B cell (primary cell): ENCODE measurements at regions not wholly inside any gene's neighbourhood (a gene's known extent, or its start where the extent isn't known, plus 50 kb on each side); places are given as distances from the start of the nearest gene placed in this dataset.

Experiments
- EZH2 ChIP-seq: IDR thresholded peaks from 2 replicates; pipeline ENCODE4 v1.6.1; 2012; ENCODE audit warnings: borderline replicate concordance, low read depth, mild to moderate bottlenecking, moderate library complexity, low read length; ENCODE audit not compliant: insufficient read depth, poor library complexity, severe bottlenecking
- TF ChIP-seq, protein P1 (sequence below): fragments of 200-600 bp; IDR thresholded peaks from one replicate; pipeline ENCODE4 v1.8.0; 2022; ENCODE audit warnings: antibody characterized with exemption, mild to moderate bottlenecking

- TF ChIP-seq, protein P1, sequence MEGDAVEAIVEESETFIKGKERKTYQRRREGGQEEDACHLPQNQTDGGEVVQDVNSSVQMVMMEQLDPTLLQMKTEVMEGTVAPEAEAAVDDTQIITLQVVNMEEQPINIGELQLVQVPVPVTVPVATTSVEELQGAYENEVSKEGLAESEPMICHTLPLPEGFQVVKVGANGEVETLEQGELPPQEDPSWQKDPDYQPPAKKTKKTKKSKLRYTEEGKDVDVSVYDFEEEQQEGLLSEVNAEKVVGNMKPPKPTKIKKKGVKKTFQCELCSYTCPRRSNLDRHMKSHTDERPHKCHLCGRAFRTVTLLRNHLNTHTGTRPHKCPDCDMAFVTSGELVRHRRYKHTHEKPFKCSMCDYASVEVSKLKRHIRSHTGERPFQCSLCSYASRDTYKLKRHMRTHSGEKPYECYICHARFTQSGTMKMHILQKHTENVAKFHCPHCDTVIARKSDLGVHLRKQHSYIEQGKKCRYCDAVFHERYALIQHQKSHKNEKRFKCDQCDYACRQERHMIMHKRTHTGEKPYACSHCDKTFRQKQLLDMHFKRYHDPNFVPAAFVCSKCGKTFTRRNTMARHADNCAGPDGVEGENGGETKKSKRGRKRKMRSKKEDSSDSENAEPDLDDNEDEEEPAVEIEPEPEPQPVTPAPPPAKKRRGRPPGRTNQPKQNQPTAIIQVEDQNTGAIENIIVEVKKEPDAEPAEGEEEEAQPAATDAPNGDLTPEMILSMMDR, result no peak
- no peak for TF ChIP-seq EZH2
Observed at GRCh38 chr1:232452736-232453440, 177.0 kb downstream of the SIPA1L2 start.
